GM12878 (cell line): ENCODE measurements at regions not wholly inside any gene's neighbourhood (a gene's known extent, or its start where the extent isn't known, plus 50 kb on each side); places are given as distances from the start of the nearest gene placed in this dataset.
A peak's percentile ranks its signal among the peaks of the same experiment; 100 is the strongest.

Source experiments
- ATAC-seq: fragments of 200-7000 bp; cut with Tn5 transposase; 3 replicates; pipeline ENCODE4 v1.9.1; 2020; ENCODE audit warnings: mild to moderate bottlenecking, moderate library complexity
- BruUV-seq: library from RNA; stranded (reverse); fragments of 400-500 nt; replicated peaks from 2 replicates; lab custom pipeline; 2021; lab: Mats Ljungman, UMichigan
- CTCF ChIA-PET: fragments of 300-600 bp; sonication (Branson Sonifier 250); formaldehyde crosslinking; extraction: SDS; loops from one replicate; lab custom pipeline; 2021; ENCODE audit warnings: inconsistent platforms; lab: Yijun Ruan, JAX
- POLR2A ChIA-PET: fragments of 350-600 bp; formaldehyde crosslinking; extraction: SDS; loops from one replicate; lab custom pipeline; 2021; ENCODE audit warnings: inconsistent platforms; lab: Charles Lee
- RAD21 ChIA-PET: fragments of 300-600 bp; sonication (Branson Sonifier 250); formaldehyde crosslinking; loops from one replicate; lab custom pipeline; 2023; ENCODE audit warnings: antibody characterized with exemption; ENCODE audit not compliant: unreplicated experiment; lab: Charles Lee
- SMC1A ChIA-PET: fragments of 300-600 bp; sonication (Branson Sonifier 250); formaldehyde crosslinking; loops from one replicate; lab custom pipeline; 2023; ENCODE audit not compliant: unreplicated experiment, uncharacterized antibody; lab: Charles Lee
- DNase-seq: peaks from one replicate; pipeline ENCODE4 v3.0.0-alpha.2; 2011; ENCODE audit warnings: low read depth, low spot score
- FAIRE-seq: peaks from 3 replicates; lab custom pipeline; 2011; peaks lifted over from hg19 to GRCh38; lab: Jason Lieb, UNC
- H2AFZ ChIP-seq: 2 replicates; pipeline ENCODE4 v1.6.0; 2011; ENCODE audit warnings: low read depth, low read length, control low read depth; ENCODE audit not compliant: control insufficient read depth
- H3K27ac ChIP-seq: 2 replicates; pipeline ENCODE4 v1.5.1; 2011; ENCODE audit warnings: control low read depth; ENCODE audit not compliant: control insufficient read depth, insufficient read depth
- H3K27me3 ChIP-seq, 2 experiments: replicated peaks in 1 of 2; 2 replicates each; pipeline versions ENCODE4 v1.6.0 to v1.6.1; 2011; ENCODE audit warnings: low read length in 1 of 2; ENCODE audit not compliant: control insufficient read depth in 2 of 2, insufficient read depth in 2 of 2
- H3K36me3 ChIP-seq, 2 experiments: 2 replicates each; pipeline ENCODE4 v1.5.1; 2011; ENCODE audit warnings: low read length in 1 of 2; ENCODE audit not compliant: control insufficient read depth in 2 of 2, insufficient read depth in 2 of 2
- H3K4me1 ChIP-seq: 2 replicates; pipeline ENCODE4 v1.6.1; 2011; ENCODE audit warnings: mild to moderate bottlenecking, low read length, moderate library complexity, mixed read lengths; ENCODE audit not compliant: control insufficient read depth, insufficient read depth
- H3K4me2 ChIP-seq: 2 replicates; pipeline ENCODE4 v1.6.0; 2011; ENCODE audit warnings: control low read depth; ENCODE audit not compliant: control insufficient read depth, insufficient read depth
- H3K4me3 ChIP-seq: fragments of 200-600 bp; sonication (generic); 2 replicates; pipeline ENCODE4 v1.5.1; 2016
- H3K79me2 ChIP-seq: 2 replicates; pipeline ENCODE4 v1.6.0; 2011; ENCODE audit warnings: low read length; ENCODE audit not compliant: control insufficient read depth, insufficient read depth
- H3K9ac ChIP-seq: 2 replicates; pipeline ENCODE4 v1.8.0; 2011; ENCODE audit warnings: low read length, control low read depth, mixed read lengths; ENCODE audit not compliant: control insufficient read depth, insufficient read depth
- H3K9me3 ChIP-seq: replicated peaks from 3 replicates; pipeline ENCODE4 v1.5.1; 2011; ENCODE audit warnings: mild to moderate bottlenecking, low read length; ENCODE audit not compliant: control insufficient read depth, insufficient read depth
- H4K20me1 ChIP-seq: 2 replicates; pipeline ENCODE4 v1.6.0; 2011; ENCODE audit not compliant: control insufficient read depth, insufficient read depth
- CBX3 ChIP-seq: fragments of 200-600 bp; sonication (generic); IDR thresholded peaks from 2 replicates; pipeline ENCODE4 v1.6.1; 2016; ENCODE audit warnings: low read depth, borderline replicate concordance
- CTCF ChIP-seq, 3 experiments: IDR thresholded peaks in 2 of 3; conservative IDR thresholded peaks in 1 of 3; 2 replicates each; pipeline ENCODE4 v1.5.1; 2011; ENCODE audit warnings: low read depth in 3 of 3, low read length in 3 of 3, mild to moderate bottlenecking in 3 of 3, control low read depth in 2 of 3, moderate library complexity in 2 of 3, inconsistent platforms in 1 of 3, mixed read lengths in 1 of 3; ENCODE audit not compliant: control insufficient read depth in 2 of 3, insufficient read depth in 1 of 3; ENCODE audit errors: extremely low read depth in 1 of 3
- EED ChIP-seq: sonication (generic); IDR thresholded peaks from 2 replicates; pipeline ENCODE4 v1.6.1; 2016; ENCODE audit warnings: antibody characterized with exemption, low read depth
- ELK1 ChIP-seq: IDR thresholded peaks from 2 replicates; pipeline ENCODE4 v1.6.1; 2012; ENCODE audit warnings: low read depth, low read length, improper control_type of control experiment
- KAT2A ChIP-seq: conservative IDR thresholded peaks from 2 replicates; pipeline ENCODE4 v1.6.1; 2011; ENCODE audit warnings: low read depth, low read length; ENCODE audit not compliant: control insufficient read depth
- POLR2AphosphoS5 ChIP-seq: IDR thresholded peaks from 2 replicates; pipeline ENCODE4 v1.6.1; 2011; ENCODE audit warnings: mild to moderate bottlenecking, low read length, inconsistent platforms
- POU2F2 ChIP-seq: IDR thresholded peaks from 3 replicates; pipeline ENCODE4 v1.6.1; 2011; ENCODE audit warnings: low read depth, mild to moderate bottlenecking, low read length, borderline replicate concordance
- RUNX3 ChIP-seq: IDR thresholded peaks from 2 replicates; pipeline ENCODE4 v1.6.1; 2012; ENCODE audit warnings: low read length, inconsistent platforms
- SREBF2 ChIP-seq: IDR thresholded peaks from 2 replicates; pipeline ENCODE4 v1.6.1; 2012; ENCODE audit warnings: mild to moderate bottlenecking, low read length
- TCF12 ChIP-seq: IDR thresholded peaks from 2 replicates; pipeline ENCODE4 v1.6.1; 2011; ENCODE audit warnings: low read depth, mild to moderate bottlenecking, low read length
- ZBED1 ChIP-seq: IDR thresholded peaks from 2 replicates; pipeline ENCODE4 v1.6.1; 2016; ENCODE audit warnings: borderline replicate concordance
- WGBS: methylation state at CpG from one replicate; pipeline ENCODE4 v1.1.6; 2016; ENCODE audit warnings: low lambda C conversion rate; ENCODE audit not compliant: insufficient replicate concordance, insufficient coverage; ENCODE audit errors: missing lambda C conversion rate; 5-methylcytosine and 5-hydroxymethylcytosine counted together
- in situ Hi-C: fragments of 300-500 bp; cut with MboI; formaldehyde crosslinking; loops from 9 replicates; pipeline ENCODE4 v1.14.3; 2018; ENCODE audit warnings: mixed read lengths
- intact Hi-C: fragments of 100-400 bp; cut with micrococcal nuclease; formaldehyde crosslinking; loops from one replicate; pipeline ENCODE4 v1.14.2; 2022; ENCODE audit not compliant: unreplicated experiment

GRCh38 chr4:108466936-108467902 is 153.2 kb upstream of the RPL34 start:
- FAIRE-seq: no peak
- no peak overlapping the region for H3K9ac ChIP-seq
- H3K27ac ChIP-seq: no peak overlapping the region
- H3K27me3 ChIP-seq: no peaks in the 10 kb centered on the region
- SMC1A ChIA-PET: no interaction called here
- POLR2A ChIA-PET: no interaction called here
- H3K36me3 ChIP-seq: no peaks in the 10 kb centered on the region
- peak; percentile 79 for ATAC-seq
- RAD21 ChIA-PET: no interaction called here
- in situ Hi-C loops (no loop called here), intact Hi-C loops (no loop called here)
- H3K4me3 ChIP-seq: no peak overlapping the region
- DNase-seq: peak; percentile 19
- no peaks in the 10 kb centered on the region for H3K79me2 ChIP-seq
- no TSS peak for BruUV-seq
- no peaks in the 10 kb centered on the region; the same call in 2 of the 3 replicates for H3K9me3 ChIP-seq
- H4K20me1 ChIP-seq: no peaks in the 10 kb centered on the region
- CTCF ChIA-PET: no interaction called here
- TF ChIP-seq POU2F2 (peak; percentile 19; the same call in 1 of the 3 replicates), RUNX3 (peak; percentile 30), ELK1 (no peak)
- TF ChIP-seq, all 136 proteins: peak for 2
- Histone ChIP-seq H3K4me1 (peaks cover 3% of the 10 kb centered on the region), H3K4me2 (no peak overlapping the region), H2AFZ (peak overlapping the region; percentile 12; the same call in 1 of the 2 replicates)
- WGBS: 28% methylated on average over 7 of the region's 7 CpGs

- in situ Hi-C loops: no loop called here
Observed at GRCh38 chr4:108465886-108466500, 154.4 kb upstream of the RPL34 start.

More at GRCh38 chr4:108465886-108466500, 154.4 kb upstream of the RPL34 start:
- 59% methylated on average over 9 of the region's 9 CpGs for WGBS
- H3K9ac ChIP-seq: no peak overlapping the region
- FAIRE-seq: no peak
- peaks cover 3% of the 10 kb centered on the region for H3K4me1 ChIP-seq
- ATAC-seq: no peak
- no peak overlapping the region for H2AFZ ChIP-seq
- no peak for TF ChIP-seq KAT2A
- TF ChIP-seq TCF12: no peak
- TF ChIP-seq CTCF (IDR thresholded peaks at IDR 0.05 in 2 of 3, conservative IDR thresholded peaks at IDR 0.05 in 1 of 3; ENCODE audit: control insufficient read depth in 2 of 3, extremely low read depth in 1 of 3, insufficient read depth in 1 of 3, low read depth in 3 of 3, low read length in 3 of 3): no peak
- no peak for TF ChIP-seq POLR2AphosphoS5
- TF ChIP-seq EED: no peak
- TF ChIP-seq SREBF2: no peak
- no peak for TF ChIP-seq ZBED1
- no peak for TF ChIP-seq CBX3
- ChIA-PET SMC1A (no interaction called here), POLR2A (no interaction called here), CTCF (no interaction called here), RAD21 (no interaction called here)
- intact Hi-C loops: no loop called here
- no TSS peak for BruUV-seq
- no peaks in the 10 kb centered on the region; the same call in 2 of the 3 replicates for H3K9me3 ChIP-seq
- no peak overlapping the region for H3K4me3 ChIP-seq
- H3K36me3 ChIP-seq: no peaks in the 10 kb centered on the region
- no peaks in the 10 kb centered on the region for H4K20me1 ChIP-seq
- no peak overlapping the region for H3K27ac ChIP-seq
- H3K27me3 ChIP-seq: no peaks in the 10 kb centered on the region
- no peak overlapping the region for H3K4me2 ChIP-seq
- H3K79me2 ChIP-seq: no peaks in the 10 kb centered on the region
- DNase-seq: no peak
